Activated naive CD8-positive, alpha-beta T cell treated with anti-CD3 and anti-CD28 coated beads, Interleukin-2, amount 10 ng/mL, durations not matched to agents 7 days and 5 days (primary cell): ENCODE measurements at regions not wholly inside any gene's neighbourhood (a gene's known extent, or its start where the extent isn't known, plus 50 kb on each side); places are given as distances from the start of the nearest gene placed in this dataset.

Experiments used
- ATAC-seq: fragments of 150-1000 bp; cut with Tn5 transposase; one replicate; pipeline ENCODE4 v1.10.0; 2021; ENCODE audit warnings: low read depth, moderate library complexity
- POLR2A ChIA-PET: fragments of 350-600 bp; sonication (Branson Sonifier 250); formaldehyde crosslinking; loops from one replicate; lab custom pipeline; 2021; ENCODE audit warnings: antibody characterized with exemption; lab: Charles Lee
- DNase-seq: peaks from one replicate; pipeline ENCODE4 v3.0.0; 2021
- H3K27ac Mint-ChIP-seq: one replicate; pipeline ENCODE4 v1.8.0; 2022; ENCODE audit warnings: mild to moderate bottlenecking, mixed read lengths
- H3K27me3 Mint-ChIP-seq: one replicate; pipeline ENCODE4 v1.8.0; 2022; ENCODE audit warnings: mild to moderate bottlenecking, moderate library complexity, mixed read lengths
- H3K36me3 Mint-ChIP-seq: one replicate; pipeline ENCODE4 v1.8.0; 2021; ENCODE audit warnings: mild to moderate bottlenecking, mixed read lengths
- H3K4me1 Mint-ChIP-seq: one replicate; pipeline ENCODE4 v1.8.0; 2021; ENCODE audit warnings: mixed read lengths
- H3K4me3 Mint-ChIP-seq: one replicate; pipeline ENCODE4 v1.8.0; 2022; ENCODE audit warnings: mild to moderate bottlenecking, moderate library complexity, mixed read lengths
- H3K9me3 Mint-ChIP-seq: one replicate; pipeline ENCODE4 v1.8.0; 2021; ENCODE audit warnings: mixed read lengths

DNA sequence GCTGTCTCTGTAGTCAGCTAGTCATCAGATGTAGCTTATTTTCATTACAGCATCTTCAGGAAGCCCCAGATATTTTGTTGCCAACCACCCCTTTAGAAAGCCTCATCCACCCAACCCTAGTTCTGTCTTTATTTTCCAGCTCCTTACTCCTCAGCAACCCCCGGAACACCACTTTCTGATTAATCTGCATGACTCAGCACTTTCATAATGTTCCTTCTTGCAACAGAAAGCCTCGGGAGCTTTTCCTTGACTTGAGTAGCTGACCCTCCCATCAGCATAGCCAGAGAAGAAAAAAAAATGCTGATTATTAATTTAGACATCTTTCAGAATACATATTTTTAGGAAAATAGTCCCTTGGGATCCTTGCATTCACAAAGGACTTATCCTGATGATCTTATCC is 244.0 kb upstream of the CXCL12 start:
- POLR2A ChIA-PET = no interaction called here
- H3K27me3 Mint-ChIP-seq = no peaks in the 10 kb centered on the region
- no peak for DNase-seq

DNA sequence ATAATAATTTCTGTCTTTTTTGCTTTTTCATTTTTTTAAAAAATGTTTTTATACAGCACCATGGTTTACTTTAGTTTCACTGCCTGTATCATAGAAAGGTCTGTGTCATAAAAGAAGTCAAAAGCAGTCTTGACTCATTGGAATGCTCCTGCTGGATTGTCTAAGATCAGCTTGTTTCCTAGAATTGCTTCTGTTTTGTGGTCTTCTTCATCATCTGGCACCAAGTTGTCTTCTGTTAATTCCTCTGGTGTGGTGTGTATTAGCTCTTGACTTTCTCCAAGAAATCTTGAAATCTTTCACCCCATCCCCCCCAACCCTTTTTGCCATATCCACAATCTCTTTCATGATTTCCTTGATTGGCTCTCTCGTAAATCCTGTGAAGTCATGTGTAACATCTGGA is 250.3 kb upstream of the CXCL12 start:
- no peaks in the 10 kb centered on the region for H3K36me3 Mint-ChIP-seq
- H3K27ac Mint-ChIP-seq = no peak overlapping the region
- POLR2A ChIA-PET = no interaction called here
- no peaks in the 10 kb centered on the region for H3K4me1 Mint-ChIP-seq
- ATAC-seq (no peak), DNase-seq (no peak)
- no peaks in the 10 kb centered on the region for H3K9me3 Mint-ChIP-seq
- peaks cover 2% of the 10 kb centered on the region for H3K27me3 Mint-ChIP-seq
- no peak overlapping the region for H3K4me3 Mint-ChIP-seq

More for the DNA sequence above, 244.0 kb upstream of the CXCL12 start:
- no peak for ATAC-seq
- Mint-ChIP-seq H3K9me3 (no peaks in the 10 kb centered on the region), H3K4me3 (no peak overlapping the region), H3K36me3 (no peaks in the 10 kb centered on the region), H3K4me1 (no peaks in the 10 kb centered on the region), H3K27ac (no peak overlapping the region)

- H3K4me3 Mint-ChIP-seq = no peak overlapping the region
- H3K9me3 Mint-ChIP-seq = no peaks in the 10 kb centered on the region
- no peaks in the 10 kb centered on the region for H3K4me1 Mint-ChIP-seq
- H3K27me3 Mint-ChIP-seq = peaks cover 2% of the 10 kb centered on the region
- no peak for ATAC-seq
- no peak overlapping the region for H3K27ac Mint-ChIP-seq
- POLR2A ChIA-PET = no interaction called here
- no peak for DNase-seq
- H3K36me3 Mint-ChIP-seq = no peaks in the 10 kb centered on the region
Observed at GRCh38 chr10:44636625-44637024, 251.7 kb upstream of the CXCL12 start.

GRCh38 chr10:44640429-44640828 is 255.5 kb upstream of the CXCL12 start:
- no peaks in the 10 kb centered on the region for H3K4me1 Mint-ChIP-seq
- no peaks in the 10 kb centered on the region for H3K9me3 Mint-ChIP-seq

DNA sequence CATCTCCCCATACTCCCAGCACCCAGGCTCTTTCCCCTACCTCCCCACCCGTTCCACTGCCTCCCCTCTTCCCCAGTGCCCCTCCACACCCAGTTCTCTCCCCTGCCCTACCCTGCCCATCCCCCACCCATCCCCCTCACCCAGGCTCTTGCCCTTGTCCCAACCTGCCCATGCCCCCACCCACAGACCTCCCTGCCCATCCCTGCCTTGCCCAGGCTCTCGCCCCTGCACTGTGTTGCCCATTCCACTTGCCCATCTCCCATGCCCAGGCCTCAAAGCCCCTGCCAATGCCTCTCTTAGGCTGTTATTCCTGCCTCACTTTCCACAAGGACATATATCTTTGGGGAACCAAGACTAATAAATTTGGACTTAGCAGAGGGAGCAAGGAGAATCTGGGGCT is 262.6 kb upstream of the CXCL12 start:
- H3K4me1 Mint-ChIP-seq = no peaks in the 10 kb centered on the region
- ATAC-seq (no peak), DNase-seq (no peak)
- no peaks in the 10 kb centered on the region for H3K9me3 Mint-ChIP-seq
- POLR2A ChIA-PET = no interaction called here
- no peak overlapping the region for H3K27ac Mint-ChIP-seq
- H3K27me3 Mint-ChIP-seq = no peaks in the 10 kb centered on the region
- H3K4me3 Mint-ChIP-seq = no peak overlapping the region
- H3K36me3 Mint-ChIP-seq = no peaks in the 10 kb centered on the region

More at GRCh38 chr10:44640429-44640828, 255.5 kb upstream of the CXCL12 start:
- no peak for DNase-seq
- Mint-ChIP-seq H3K27ac (no peak overlapping the region), H3K36me3 (no peaks in the 10 kb centered on the region), H3K4me3 (no peak overlapping the region), H3K27me3 (peaks cover 2% of the 10 kb centered on the region)
- POLR2A ChIA-PET = no interaction called here
- no peak for ATAC-seq

DNA sequence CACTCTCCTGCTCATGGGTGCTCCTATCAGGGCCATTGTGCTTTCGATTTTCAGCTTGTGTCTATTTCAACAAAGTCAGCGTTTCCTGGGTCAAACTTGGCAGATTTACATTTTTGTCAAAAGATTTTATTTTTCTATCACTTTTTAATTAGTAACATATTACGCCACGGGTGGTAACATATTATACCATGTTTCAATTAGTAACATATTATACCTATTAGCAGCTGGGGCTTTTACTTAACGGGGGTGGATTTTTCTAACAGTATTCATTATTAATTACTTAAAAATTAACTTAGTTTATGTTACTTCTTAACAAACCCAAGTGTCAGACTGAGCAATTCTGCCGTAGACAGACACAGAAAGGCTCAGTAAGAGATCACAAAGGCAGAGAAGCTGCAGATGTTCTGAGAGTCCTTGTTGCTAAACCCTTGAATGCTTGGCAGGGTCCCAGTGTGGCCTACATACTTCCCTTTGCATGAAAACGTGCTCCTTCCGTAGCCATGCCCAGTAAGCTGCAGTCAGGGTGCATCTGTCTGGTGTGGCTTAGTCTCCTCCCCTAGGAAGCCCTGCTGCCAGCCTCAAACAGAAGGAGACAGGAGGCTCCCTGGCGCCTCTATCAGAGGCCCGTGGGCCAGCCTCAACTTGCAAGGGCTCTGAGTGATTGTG is 263.1 kb upstream of the CXCL12 start:
- no peaks in the 10 kb centered on the region for H3K9me3 Mint-ChIP-seq
- H3K4me3 Mint-ChIP-seq = no peak overlapping the region
- POLR2A ChIA-PET = no interaction called here
- no peaks in the 10 kb centered on the region for H3K4me1 Mint-ChIP-seq
- no peak for ATAC-seq
- H3K27me3 Mint-ChIP-seq = no peaks in the 10 kb centered on the region
- DNase-seq = no peak
- no peak overlapping the region for H3K27ac Mint-ChIP-seq
- H3K36me3 Mint-ChIP-seq = no peaks in the 10 kb centered on the region

DNA sequence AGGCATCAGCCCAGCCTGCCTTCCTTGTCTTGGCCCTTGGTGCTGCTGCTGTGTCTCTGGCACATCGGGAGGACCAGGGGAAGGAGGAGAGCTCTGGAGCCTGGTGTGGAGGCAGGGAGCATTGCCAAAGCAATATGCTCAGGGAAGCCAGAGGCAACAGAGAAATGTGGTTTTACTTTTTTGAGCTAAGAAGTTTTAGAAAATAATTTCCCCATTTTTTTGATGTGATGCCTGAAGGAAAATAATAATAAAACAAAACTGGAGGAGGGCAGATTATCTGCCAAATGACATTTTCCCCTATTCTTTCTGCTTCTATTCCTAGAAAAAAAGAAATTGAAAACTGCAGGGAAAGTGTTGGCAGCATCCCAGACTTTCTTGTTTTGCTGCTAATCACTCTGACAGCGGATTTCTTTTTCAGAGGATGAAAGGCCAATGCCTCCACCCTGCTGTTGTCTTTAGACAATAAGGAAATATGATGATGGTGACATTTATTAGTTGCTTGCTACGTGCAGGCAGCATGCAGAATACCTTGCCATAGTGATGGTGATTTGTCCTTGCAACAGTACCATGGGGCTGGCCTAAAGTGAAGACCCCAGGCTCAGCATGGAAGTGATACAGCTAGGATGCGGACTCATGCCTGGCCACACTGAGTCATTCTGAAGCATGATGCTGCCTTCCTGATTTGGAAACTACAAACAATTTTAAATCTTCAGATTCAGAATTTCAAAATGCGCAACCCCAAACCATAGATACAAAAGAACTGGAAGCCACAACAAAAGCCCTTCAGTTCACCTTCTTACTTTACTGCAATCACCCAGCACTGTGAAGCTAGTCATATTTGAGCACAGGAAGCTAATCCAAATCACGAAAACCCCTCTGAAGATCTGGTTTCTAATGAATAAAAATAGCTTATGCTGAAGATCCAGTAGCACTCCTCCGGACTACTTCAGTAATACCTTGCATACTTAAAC is 260.2 kb upstream of the TMEM72 start:
- no peaks in the 10 kb centered on the region for H3K4me1 Mint-ChIP-seq
- no peaks in the 10 kb centered on the region for H3K9me3 Mint-ChIP-seq
- no peaks in the 10 kb centered on the region for H3K36me3 Mint-ChIP-seq
- no peak overlapping the region for H3K27ac Mint-ChIP-seq
- DNase-seq = no peak
- no peak for ATAC-seq
- H3K27me3 Mint-ChIP-seq = no peaks in the 10 kb centered on the region
- H3K4me3 Mint-ChIP-seq = no peak overlapping the region
- POLR2A ChIA-PET = no interaction called here

DNA sequence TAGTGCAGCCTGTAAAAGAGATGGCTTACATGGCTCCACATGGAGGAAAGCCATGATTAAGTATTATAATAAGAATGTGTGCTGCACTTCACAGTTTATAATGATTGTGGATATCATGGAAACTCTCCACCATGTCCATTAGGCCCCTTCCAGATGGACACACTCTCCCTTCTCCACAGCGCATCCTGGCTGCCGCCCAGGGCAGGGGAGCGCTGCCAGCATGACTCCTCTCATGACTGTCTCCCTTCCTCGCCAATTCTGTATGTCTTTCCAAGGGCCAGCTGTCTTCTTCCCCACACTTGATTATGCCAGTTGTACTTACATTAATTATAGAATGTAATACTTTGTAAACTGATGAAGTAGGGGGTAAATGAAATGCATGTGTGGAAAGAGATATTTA is 259.3 kb upstream of the TMEM72 start:
- POLR2A ChIA-PET = interaction anchor here (0.7 kb wide), 1 partner anchor 417 kb away, joined by 4 read pairs; no protein-coding TSS in a partner anchor
- no peaks in the 10 kb centered on the region for H3K27me3 Mint-ChIP-seq
- no peaks in the 10 kb centered on the region for H3K4me1 Mint-ChIP-seq
- ATAC-seq (no peak), DNase-seq (no peak)
- no peak overlapping the region for H3K27ac Mint-ChIP-seq
- no peaks in the 10 kb centered on the region for H3K9me3 Mint-ChIP-seq
- H3K36me3 Mint-ChIP-seq = no peaks in the 10 kb centered on the region
- H3K4me3 Mint-ChIP-seq = no peak overlapping the region

- no peaks in the 10 kb centered on the region for H3K36me3 Mint-ChIP-seq
- ATAC-seq (no peak), DNase-seq (no peak)
- POLR2A ChIA-PET = no interaction called here
- H3K27me3 Mint-ChIP-seq = no peaks in the 10 kb centered on the region
- no peak overlapping the region for H3K4me3 Mint-ChIP-seq
- no peaks in the 10 kb centered on the region for H3K9me3 Mint-ChIP-seq
- no peaks in the 10 kb centered on the region for H3K4me1 Mint-ChIP-seq
- no peak overlapping the region for H3K27ac Mint-ChIP-seq
Observed at GRCh38 chr10:44659320-44659719, 251.8 kb upstream of the TMEM72 start.

- H3K4me3 Mint-ChIP-seq = no peak overlapping the region
- no peak for ATAC-seq
- no peak for DNase-seq
- H3K27ac Mint-ChIP-seq = no peak overlapping the region
- no peaks in the 10 kb centered on the region for H3K4me1 Mint-ChIP-seq
- H3K27me3 Mint-ChIP-seq = no peaks in the 10 kb centered on the region
- H3K9me3 Mint-ChIP-seq = no peaks in the 10 kb centered on the region
- POLR2A ChIA-PET = no interaction called here
- no peaks in the 10 kb centered on the region for H3K36me3 Mint-ChIP-seq
Observed at GRCh38 chr10:44660271-44660670, 250.9 kb upstream of the TMEM72 start.

GRCh38 chr10:44662051-44662450 is 249.1 kb upstream of the TMEM72 start:
- ATAC-seq = no peak
- Mint-ChIP-seq H3K4me1 (no peaks in the 10 kb centered on the region), H3K36me3 (no peaks in the 10 kb centered on the region)

GRCh38 chr10:44668336-44668735 is 242.8 kb upstream of the TMEM72 start:
- Mint-ChIP-seq H3K27ac (no peak overlapping the region), H3K4me3 (no peak overlapping the region), H3K36me3 (no peaks in the 10 kb centered on the region), H3K4me1 (no peaks in the 10 kb centered on the region), H3K27me3 (peaks cover 3% of the 10 kb centered on the region), H3K9me3 (no peaks in the 10 kb centered on the region)
- ATAC-seq = no peak
- POLR2A ChIA-PET = no interaction called here
- no peak for DNase-seq

More at GRCh38 chr10:44662051-44662450, 249.1 kb upstream of the TMEM72 start:
- H3K27ac Mint-ChIP-seq = no peak overlapping the region
- H3K27me3 Mint-ChIP-seq = no peaks in the 10 kb centered on the region
- no peak for DNase-seq
- H3K9me3 Mint-ChIP-seq = no peaks in the 10 kb centered on the region
- POLR2A ChIA-PET = no interaction called here
- no peak overlapping the region for H3K4me3 Mint-ChIP-seq

DNA sequence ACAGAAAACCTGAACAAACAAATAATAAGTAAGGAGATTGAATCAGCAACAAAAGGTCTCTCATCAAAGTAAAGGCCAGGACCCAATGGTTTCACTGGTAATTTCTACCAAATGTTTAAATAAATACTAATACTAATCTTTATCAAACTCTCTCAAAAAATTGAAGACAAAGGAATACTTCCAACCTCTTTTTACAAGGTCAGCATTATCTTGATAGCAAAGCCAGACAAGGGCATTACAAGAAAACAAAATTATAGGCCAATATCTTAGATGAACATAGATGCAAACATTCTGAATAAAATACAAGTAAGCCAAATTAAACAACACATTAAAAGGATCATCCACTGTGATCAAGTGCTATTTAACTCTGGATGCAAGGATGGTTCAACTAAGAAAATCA is 239.8 kb upstream of the TMEM72 start:
- H3K9me3 Mint-ChIP-seq = no peaks in the 10 kb centered on the region
- no peak overlapping the region for H3K4me3 Mint-ChIP-seq
- H3K4me1 Mint-ChIP-seq = no peaks in the 10 kb centered on the region
- POLR2A ChIA-PET = no interaction called here
- no peak for DNase-seq
- H3K27me3 Mint-ChIP-seq = peaks cover 3% of the 10 kb centered on the region
- ATAC-seq = no peak
- no peak overlapping the region for H3K27ac Mint-ChIP-seq
- H3K36me3 Mint-ChIP-seq = no peaks in the 10 kb centered on the region
